Activated T-cell treated with anti-CD3 and anti-CD28 coated beads, Interleukin-2, amount 50 U/mL, for 24 hours (primary cell): ENCODE measurements at regions not wholly inside any gene's neighbourhood (a gene's known extent, or its start where the extent isn't known, plus 50 kb on each side); places are given as distances from the start of the nearest gene placed in this dataset.
"Not testable (repeated sequence)": the region's sequence is repeated elsewhere in the genome, so short reads cannot be mapped to it uniquely, and the experiment has no call there.

Experiments used
- DNase-seq: peaks from one replicate; pipeline ENCODE4 v3.0.0-alpha.2; 2020
- H3K27ac Mint-ChIP-seq: 2 replicates; pipeline ENCODE4 v1.8.0; 2020; ENCODE audit warnings: mild to moderate bottlenecking, mixed read lengths
- H3K27me3 Mint-ChIP-seq: 2 replicates; pipeline ENCODE4 v1.8.0; 2020; ENCODE audit warnings: mixed read lengths
- H3K36me3 Mint-ChIP-seq: 2 replicates; pipeline ENCODE4 v1.8.0; 2020; ENCODE audit warnings: low read depth, mixed read lengths
- H3K4me1 Mint-ChIP-seq: 2 replicates; pipeline ENCODE4 v1.8.0; 2020; ENCODE audit warnings: low read depth, mixed read lengths
- H3K4me3 Mint-ChIP-seq: 2 replicates; pipeline ENCODE4 v1.8.0; 2020; ENCODE audit warnings: mild to moderate bottlenecking, moderate library complexity, mixed read lengths
- H3K9me3 Mint-ChIP-seq: 2 replicates; pipeline ENCODE4 v1.8.0; 2020; ENCODE audit warnings: mixed read lengths

DNA sequence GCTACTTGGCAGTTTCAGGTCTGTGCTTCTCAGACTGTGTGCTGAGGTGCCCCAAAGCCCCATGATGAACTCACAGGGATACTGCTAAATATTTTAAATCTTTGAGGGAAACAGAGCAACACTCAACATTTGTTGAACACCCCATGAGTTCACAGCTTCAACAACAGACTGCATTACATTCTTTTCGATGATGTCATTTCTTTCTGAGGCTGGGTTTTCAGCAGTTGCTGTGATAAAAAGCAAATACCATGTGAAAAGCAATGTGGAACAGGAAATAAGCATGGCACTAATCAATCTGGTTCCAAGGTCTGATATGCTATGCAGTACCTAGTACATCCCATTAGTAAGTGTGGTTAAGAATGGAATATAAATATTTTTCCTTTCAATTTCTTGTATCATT is 82.7 kb downstream of the RPL27A start:
- Mint-ChIP-seq H3K9me3 (no peaks in the 10 kb centered on the region), H3K4me3 (no peak overlapping the region)

DNA sequence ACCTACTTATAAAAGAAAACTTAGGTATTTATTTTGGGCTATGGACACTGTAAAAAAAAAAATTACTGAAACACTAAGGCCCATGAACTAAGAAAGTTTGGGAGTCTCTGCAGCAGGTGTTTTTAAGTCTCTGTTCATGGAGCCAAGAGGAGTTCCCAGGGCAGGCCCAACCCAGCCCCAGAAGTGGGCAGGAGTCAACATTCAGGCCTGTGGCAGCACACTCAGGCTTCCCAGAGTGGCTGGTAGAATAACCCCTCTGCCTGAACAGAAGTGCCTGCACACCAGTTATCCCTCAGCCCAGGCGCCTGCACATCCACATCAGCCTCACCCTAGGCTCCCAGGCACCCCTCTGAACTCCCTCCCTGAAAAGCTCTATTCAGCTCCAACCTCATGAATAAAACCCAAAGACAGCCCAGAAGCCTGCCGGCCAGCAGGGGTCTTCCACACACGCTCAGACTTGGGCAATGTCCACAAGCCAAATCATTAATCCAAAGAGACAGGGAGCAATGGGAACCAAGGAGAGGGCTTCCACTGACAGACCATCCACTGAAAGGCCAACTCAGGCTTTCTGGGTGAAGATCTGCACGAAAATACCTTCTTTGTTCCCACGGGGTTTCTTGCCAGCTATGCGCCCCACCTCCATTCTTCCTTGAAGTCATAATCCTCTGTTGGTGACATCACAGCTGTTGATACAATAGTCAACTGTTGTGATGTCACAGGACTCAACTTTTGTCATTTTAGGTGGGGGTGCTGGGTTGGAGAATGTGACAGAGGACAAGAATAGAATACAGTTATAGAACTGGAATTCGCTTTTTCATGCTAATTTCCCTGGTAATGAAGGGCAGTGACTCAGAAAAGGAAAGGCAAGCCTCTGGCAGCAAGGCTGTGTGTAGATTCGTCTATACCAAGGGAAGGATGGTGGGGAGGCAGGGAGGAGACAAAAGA is 83.7 kb downstream of the RPL27A start:
- H3K4me3 Mint-ChIP-seq, result no peak overlapping the region
- DNase-seq, result no peak
- no peak overlapping the region for H3K27ac Mint-ChIP-seq
- peaks cover 6% of the 10 kb centered on the region for H3K27me3 Mint-ChIP-seq
- no peaks in the 10 kb centered on the region for H3K36me3 Mint-ChIP-seq
- no peaks in the 10 kb centered on the region for H3K4me1 Mint-ChIP-seq
- H3K9me3 Mint-ChIP-seq, result no peaks in the 10 kb centered on the region

More for the DNA sequence above, 82.7 kb downstream of the RPL27A start:
- H3K27ac Mint-ChIP-seq, result no peak overlapping the region
- H3K27me3 Mint-ChIP-seq, result peaks cover 6% of the 10 kb centered on the region
- no peaks in the 10 kb centered on the region for H3K36me3 Mint-ChIP-seq
- no peaks in the 10 kb centered on the region for H3K4me1 Mint-ChIP-seq
- no peak for DNase-seq

DNA sequence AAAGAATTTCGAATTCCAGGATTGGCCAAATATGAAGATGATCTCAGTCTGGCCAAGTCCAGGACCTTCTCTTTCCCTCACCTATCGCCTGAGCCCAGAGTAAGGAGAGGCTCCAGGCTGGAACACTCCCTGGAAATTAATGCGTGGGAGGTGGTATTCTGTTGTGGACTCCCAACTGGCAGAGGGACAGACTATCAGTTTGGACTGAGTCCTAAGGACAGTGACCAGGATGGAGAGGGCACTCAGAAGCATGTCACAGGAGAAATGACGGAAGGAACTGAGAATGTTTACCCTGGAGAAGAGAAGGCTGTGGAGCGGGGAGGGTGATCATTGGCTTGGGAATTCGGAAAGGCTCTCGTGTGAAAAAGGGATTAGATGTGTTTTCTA is 84.4 kb downstream of the RPL27A start:
- DNase-seq, result no peak
- Mint-ChIP-seq H3K4me1 (no peaks in the 10 kb centered on the region), H3K27me3 (peaks cover 6% of the 10 kb centered on the region), H3K4me3 (no peak overlapping the region), H3K36me3 (no peaks in the 10 kb centered on the region), H3K9me3 (no peaks in the 10 kb centered on the region), H3K27ac (no peak overlapping the region)

DNA sequence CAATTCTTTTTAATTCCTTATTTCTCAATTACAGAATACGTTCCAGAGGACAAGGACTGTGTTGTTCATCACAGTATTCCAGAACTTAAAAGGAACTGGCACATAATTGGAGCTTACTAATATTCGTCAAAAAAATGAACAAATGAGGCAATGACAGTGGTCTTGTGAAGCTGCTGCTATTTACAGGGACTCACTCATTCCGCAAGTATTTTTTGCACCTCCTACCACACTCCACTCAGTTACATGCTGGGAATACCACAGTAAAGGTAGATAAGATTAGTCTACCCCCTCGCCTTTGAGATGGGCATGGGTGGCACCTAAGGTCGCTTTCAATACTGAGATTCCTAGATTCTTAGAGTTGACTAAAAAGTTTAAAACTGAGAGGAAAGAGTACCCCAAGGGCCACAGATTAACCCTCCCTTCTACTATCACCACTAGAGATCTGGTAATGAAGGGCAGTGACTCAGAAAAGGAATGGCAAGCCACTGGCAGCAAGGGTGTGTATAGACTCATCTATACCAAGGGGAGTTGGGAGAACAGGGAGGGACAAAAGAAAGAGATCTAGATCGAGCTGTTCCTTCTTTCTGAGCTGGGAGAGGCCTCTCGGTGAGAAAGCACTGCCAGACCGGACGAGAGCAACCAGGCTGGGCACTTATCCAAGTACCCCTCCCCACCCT is 85.0 kb downstream of the RPL27A start:
- Mint-ChIP-seq H3K36me3 (no peaks in the 10 kb centered on the region), H3K27ac (no peak overlapping the region), H3K27me3 (peaks cover 6% of the 10 kb centered on the region), H3K4me1 (no peaks in the 10 kb centered on the region), H3K4me3 (no peak overlapping the region), H3K9me3 (no peaks in the 10 kb centered on the region)
- DNase-seq, result no peak

DNA sequence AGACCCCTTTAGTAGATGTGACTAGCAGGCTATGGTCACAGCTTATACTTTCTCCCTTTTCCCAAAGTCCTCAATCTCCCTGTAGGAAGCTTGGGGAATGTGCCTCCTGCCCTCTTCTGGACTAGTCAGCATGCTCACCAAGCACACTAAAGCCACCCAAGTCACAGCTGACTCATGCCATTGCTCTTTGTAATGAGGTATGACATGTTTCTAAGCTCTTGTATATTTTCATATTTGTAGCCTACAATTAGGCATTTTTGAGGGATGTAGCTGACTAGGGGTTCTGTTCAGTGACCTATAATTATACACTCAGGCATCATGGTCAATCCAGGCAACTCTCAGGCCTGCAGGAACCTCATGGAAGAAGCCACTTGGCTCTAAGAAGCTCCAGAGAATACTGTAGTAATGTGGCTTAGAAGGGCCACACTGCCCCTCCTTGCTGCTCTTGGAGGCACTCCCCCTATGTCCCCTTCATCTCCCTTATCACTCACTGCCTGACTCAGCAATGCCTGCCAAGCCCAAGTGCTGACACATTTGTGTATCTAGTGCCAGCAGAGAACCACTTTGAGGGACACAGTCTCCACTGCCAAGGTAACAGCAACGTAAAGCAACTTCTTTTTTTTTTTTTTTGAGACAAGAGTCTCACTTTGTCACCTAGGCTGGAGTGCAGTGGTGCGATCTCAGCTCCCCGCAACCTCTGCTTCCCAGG is 86.2 kb downstream of the RPL27A start:
- no peaks in the 10 kb centered on the region for H3K9me3 Mint-ChIP-seq
- no peaks in the 10 kb centered on the region for H3K36me3 Mint-ChIP-seq
- H3K4me1 Mint-ChIP-seq, result no peaks in the 10 kb centered on the region
- H3K4me3 Mint-ChIP-seq, result no peak overlapping the region
- no peak for DNase-seq
- H3K27me3 Mint-ChIP-seq, result no peaks in the 10 kb centered on the region
- H3K27ac Mint-ChIP-seq, result peak overlapping the region; percentile 44

DNA sequence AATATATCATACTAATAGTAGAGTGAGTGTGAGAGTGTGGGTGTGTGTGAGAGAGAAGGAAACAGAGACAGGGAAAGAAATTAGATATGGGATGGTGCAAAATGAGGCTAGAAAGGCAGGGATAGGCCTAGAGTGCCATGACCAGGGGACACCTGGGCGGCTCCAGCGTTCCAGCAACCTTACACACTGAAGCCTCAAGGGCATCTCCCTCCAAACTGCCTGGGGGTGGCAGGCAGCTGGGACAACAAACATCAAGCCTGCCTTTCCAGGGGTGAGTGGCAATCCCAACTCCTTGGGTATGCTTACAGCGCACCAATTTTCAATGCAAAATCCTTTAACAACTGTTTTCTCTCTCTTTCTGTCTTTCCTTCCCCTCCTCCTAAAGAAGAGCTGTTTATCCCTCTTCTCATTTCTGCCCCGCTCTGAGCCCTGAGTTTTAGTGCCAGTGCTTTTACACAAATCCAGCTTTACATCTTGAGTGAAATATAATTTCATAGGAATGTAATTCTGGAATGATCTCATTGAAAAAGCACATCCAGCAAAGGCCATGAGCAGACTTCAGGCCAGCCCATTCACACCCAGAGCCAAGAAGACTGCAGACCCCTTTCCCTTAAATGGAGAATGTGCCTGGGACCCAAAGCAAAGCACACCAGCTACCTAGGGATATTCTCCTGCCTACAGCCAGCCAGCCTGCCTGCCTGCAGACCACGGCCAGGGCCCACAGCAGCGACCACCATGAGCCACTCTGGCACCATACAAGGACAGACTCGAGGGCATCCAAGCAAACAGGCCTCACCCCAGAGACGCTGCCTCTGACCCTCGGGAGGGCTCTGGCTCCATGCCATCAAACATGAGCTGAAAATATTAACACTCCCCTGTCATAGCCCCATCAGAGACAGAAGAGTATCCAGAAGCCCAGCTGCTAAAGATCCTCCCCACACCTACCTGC is 90.3 kb downstream of the RPL27A start:
- no peaks in the 10 kb centered on the region for H3K27me3 Mint-ChIP-seq
- no peak for DNase-seq
- H3K36me3 Mint-ChIP-seq, result no peaks in the 10 kb centered on the region
- no peak overlapping the region for H3K4me3 Mint-ChIP-seq
- H3K4me1 Mint-ChIP-seq, result no peaks in the 10 kb centered on the region
- H3K27ac Mint-ChIP-seq, result no peak overlapping the region
- no peaks in the 10 kb centered on the region for H3K9me3 Mint-ChIP-seq

DNA sequence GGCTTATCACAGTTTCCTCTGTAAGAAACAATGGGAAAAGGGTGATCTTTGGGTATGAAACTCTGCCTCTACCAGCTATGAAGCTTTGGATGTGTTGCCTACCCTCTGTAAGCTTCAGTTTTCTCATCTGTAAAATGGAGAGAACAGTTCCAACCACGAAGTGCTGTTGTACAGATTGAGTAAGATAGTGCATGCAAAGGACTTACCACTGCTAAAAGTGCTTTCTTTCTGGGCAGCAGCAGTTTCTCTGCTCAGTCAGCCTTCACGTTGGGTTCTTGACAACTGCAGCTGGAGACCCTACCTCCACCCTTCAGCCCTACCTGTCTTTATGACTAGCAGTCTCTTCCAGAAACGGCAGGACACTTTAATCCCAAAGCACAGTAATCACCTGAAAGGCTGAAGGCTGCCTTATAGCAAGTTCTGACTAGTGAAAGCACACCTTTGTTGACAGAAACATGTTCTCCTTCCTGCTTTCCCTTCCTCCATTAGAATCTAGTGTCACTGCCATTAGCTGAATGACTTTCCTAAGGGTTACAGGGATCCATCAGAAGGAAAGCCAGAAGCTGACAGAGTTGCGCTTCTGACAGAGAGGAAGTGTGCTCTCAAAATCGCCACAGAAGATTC is 91.4 kb downstream of the RPL27A start:
- no peaks in the 10 kb centered on the region for H3K36me3 Mint-ChIP-seq
- peaks cover 5% of the 10 kb centered on the region for H3K27me3 Mint-ChIP-seq
- H3K9me3 Mint-ChIP-seq, result no peaks in the 10 kb centered on the region
- no peak overlapping the region for H3K4me3 Mint-ChIP-seq
- no peak overlapping the region for H3K27ac Mint-ChIP-seq
- DNase-seq, result no peak
- H3K4me1 Mint-ChIP-seq, result no peaks in the 10 kb centered on the region

DNA sequence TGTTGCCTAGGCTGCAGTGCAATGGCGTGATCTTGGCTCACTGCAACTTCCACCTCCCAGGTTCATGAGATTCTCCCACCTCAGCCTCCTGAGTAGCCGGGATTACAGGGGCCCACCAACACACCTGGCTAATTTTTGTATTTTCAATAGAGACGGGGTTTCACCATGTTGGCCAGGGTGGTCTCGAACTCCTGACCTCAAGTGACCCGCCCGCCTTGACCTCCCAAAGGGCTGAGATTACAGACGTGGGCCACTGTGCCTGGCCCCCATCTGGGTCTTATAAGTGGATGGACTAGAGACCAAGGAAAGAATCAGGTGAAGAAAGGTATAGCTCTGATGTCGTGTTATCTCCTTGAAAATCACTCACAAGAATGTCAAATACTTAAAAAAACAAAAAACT is 92.3 kb downstream of the RPL27A start:
- not testable (repeated sequence) for H3K4me3 Mint-ChIP-seq, H3K27me3 Mint-ChIP-seq, H3K9me3 Mint-ChIP-seq, DNase-seq, H3K4me1 Mint-ChIP-seq, H3K36me3 Mint-ChIP-seq, H3K27ac Mint-ChIP-seq

DNA sequence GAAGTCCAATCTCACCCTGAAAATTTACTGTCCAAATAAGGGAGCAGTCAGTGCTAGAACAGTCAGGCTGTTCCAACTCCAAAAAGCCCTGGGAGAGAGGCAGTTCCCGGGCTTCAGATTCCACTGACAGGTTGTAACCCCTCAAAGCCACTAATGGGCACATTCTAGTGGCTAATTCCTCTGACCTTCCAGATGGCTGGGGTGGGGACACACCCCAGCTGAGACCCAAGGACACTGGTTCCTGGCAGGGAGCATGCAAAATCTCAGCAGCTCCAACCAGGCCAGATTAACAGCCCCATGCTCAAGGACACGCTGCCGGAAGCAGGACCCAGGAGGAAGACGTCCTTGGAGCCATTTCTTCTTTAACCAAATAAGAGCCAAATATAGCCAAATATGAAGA is 92.7 kb downstream of the RPL27A start:
- Mint-ChIP-seq H3K4me3 (no peak overlapping the region), H3K4me1 (no peaks in the 10 kb centered on the region), H3K27me3 (peaks cover 13% of the 10 kb centered on the region), H3K36me3 (no peaks in the 10 kb centered on the region), H3K27ac (no peak overlapping the region), H3K9me3 (no peaks in the 10 kb centered on the region)
- no peak for DNase-seq

DNA sequence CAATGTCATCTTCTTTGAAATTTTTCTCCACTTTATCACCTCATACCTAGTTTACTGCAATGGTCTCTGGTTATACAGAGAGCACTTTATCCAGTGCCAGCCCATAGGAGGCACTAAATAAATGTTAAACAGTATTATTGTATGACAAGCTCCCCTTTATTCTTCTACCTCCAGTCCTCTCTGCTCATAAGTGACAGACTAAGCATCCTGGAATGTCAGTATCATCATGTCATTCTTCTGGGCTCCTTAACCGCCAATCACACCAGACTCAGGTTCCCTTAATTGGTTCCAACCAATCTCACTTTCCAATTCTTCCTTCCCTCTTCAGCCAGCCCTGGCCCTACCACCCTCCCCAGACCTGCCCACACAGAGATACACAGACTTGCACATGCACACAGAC is 93.1 kb downstream of the RPL27A start:
- Mint-ChIP-seq H3K4me3 (no peak overlapping the region), H3K27me3 (peaks cover 17% of the 10 kb centered on the region), H3K4me1 (no peaks in the 10 kb centered on the region), H3K36me3 (no peaks in the 10 kb centered on the region), H3K9me3 (no peaks in the 10 kb centered on the region), H3K27ac (no peak overlapping the region)
- DNase-seq, result no peak

DNA sequence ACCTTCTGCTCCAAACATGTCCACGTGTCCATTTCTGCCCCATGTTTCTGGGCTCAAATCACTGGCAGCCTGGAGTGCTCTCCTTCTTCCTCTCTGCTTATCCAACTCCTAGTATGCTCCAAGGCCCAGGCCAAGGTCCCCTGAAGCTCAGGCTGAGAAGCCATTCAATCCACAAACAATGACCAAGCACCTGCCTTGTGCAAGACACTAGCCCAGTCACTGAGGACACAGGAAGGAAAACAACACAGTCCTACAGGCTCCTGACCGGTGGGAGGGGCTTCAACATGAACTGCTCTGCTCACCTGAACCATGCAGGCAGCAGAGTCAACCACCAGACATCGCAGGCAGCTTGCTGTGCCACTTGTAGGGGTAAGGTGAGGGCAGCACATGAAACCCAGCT is 93.6 kb downstream of the RPL27A start:
- no peak overlapping the region for H3K4me3 Mint-ChIP-seq
- no peaks in the 10 kb centered on the region for H3K4me1 Mint-ChIP-seq
- no peak for DNase-seq
- no peaks in the 10 kb centered on the region for H3K36me3 Mint-ChIP-seq
- no peaks in the 10 kb centered on the region for H3K9me3 Mint-ChIP-seq
- no peak overlapping the region for H3K27ac Mint-ChIP-seq
- H3K27me3 Mint-ChIP-seq, result peaks cover 22% of the 10 kb centered on the region

DNA sequence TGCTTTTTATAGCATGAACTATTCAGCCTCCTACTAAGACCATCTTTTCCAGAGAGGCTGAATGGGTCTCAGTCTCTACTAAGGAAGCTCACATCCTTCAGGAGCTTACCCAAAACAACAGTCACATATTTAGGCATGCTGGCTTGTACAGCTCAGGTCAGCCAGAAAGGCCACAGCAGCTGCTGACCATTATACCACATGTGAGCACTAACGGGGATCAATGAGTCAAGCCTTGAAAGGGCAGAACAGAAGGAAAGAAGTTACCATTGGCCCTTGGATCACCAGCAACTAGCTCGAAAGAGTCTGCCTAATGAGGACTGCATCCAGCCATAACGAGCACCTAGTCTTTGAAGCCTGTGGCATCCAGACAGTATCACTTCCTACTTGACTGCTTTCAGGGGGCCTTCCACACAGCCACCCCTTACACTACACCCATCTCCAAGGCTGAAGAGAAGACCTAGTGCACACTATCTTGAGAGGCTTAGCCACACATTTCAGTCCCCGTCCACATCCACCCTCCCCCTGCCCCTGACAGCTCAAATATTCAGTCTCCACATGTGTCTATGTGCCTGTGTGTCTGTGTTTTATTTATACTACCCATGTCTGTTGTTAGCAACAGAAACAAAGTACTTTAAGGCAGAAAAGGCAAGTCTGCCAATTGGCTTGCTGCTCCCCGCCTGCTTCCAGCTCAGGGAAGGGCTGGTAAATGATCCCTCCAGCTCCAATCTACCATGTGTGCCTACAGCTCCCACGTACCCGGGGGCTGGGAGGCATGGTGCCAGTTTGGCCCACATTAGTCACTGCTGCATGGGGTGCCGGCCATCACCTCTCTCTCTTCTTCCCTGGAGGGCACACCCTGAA is 95.5 kb downstream of the RPL27A start:
- no peak overlapping the region for H3K27ac Mint-ChIP-seq
- H3K27me3 Mint-ChIP-seq, result peaks cover 25% of the 10 kb centered on the region
- no peaks in the 10 kb centered on the region for H3K36me3 Mint-ChIP-seq
- DNase-seq, result no peak
- H3K9me3 Mint-ChIP-seq, result no peaks in the 10 kb centered on the region
- no peak overlapping the region for H3K4me3 Mint-ChIP-seq
- H3K4me1 Mint-ChIP-seq, result no peaks in the 10 kb centered on the region

DNA sequence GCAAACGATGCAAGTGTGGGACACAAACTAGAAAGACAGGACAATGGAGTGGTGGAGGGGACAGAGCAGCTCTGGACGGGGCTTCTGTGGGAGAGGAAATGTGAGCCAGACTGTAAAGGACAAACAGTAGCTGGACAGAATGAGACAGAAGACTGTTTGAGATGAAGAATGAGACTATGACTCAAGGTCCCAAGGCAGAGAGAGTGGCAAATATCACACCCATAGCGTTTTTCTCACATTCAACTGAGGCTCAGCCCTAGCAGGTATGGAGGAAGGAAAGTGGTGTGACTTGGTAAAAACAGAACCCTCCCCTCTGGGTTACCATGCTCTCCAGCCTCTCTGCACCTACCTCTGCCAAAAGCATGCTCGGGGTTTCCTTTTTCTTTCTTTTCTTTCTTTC is 96.5 kb downstream of the RPL27A start:
- Mint-ChIP-seq H3K27ac (no peak overlapping the region), H3K9me3 (no peaks in the 10 kb centered on the region), H3K4me1 (no peaks in the 10 kb centered on the region), H3K27me3 (peaks cover 25% of the 10 kb centered on the region), H3K4me3 (no peak overlapping the region), H3K36me3 (no peaks in the 10 kb centered on the region)
- no peak for DNase-seq
